Suppressor macrophage treated with lipopolysaccharide for 4 hours (primary cell): ENCODE measurements at regions not wholly inside any gene's neighbourhood (a gene's known extent, or its start where the extent isn't known, plus 50 kb on each side); places are given as distances from the start of the nearest gene placed in this dataset.
"Not testable (repeated sequence)": the region's sequence is repeated elsewhere in the genome, so short reads cannot be mapped to it uniquely, and the experiment has no call there.

Experiments used
- DNase-seq: peaks from one replicate; pipeline ENCODE4 v3.0.0-alpha.2; 2020

DNA sequence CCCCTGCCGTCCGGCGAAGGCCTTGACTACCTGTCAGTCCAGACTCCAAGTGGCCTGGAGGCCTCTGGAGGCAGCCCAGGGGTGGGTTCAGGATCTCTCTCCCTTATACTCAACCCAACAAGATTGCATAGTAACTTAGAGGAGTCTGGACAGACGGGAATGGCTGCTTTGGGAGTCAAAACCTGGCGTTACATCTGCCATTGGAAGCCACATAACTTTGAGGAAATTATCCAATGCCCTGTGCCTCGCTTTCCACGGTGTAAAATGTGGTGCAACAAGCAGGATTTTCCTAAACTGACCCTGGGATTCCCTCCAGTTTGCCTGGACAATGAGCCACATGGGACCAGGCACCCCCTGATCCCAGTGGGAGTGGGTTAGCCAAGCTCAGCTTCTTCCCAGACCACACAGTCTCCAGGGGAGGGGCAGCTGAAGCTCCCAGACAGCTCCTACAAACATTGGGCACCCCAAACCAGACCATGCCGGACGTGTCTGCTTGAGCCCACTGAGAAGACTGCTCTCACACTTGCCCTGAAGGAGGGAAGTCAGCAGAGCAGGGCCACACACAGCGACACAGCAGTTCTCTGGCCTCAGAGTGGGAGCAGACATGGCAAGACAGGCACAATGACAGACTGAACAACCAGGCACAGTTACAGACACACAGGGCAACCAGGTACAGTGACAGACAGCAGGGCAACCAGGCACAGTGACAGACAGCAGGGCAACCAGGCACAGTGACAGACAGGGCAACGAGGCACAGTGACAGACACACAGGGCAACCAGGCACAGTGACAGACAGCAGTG lies 65.6 kb upstream of the RAB6C start:
- DNase-seq, result no peak

- no peak for DNase-seq
These were observed 64.7 kb upstream of the RAB6C start for GRCh38 chr2:129914538-129915302.

- DNase-seq, result no peak
These were observed 64.1 kb upstream of the RAB6C start for GRCh38 chr2:129915303-129915840.

GRCh38 chr2:129918604-129919003 lies 60.9 kb upstream of the RAB6C start:
- no peak for DNase-seq

GRCh38 chr2:129922571-129923264 lies 56.7 kb upstream of the RAB6C start:
- DNase-seq, result no peak

DNA sequence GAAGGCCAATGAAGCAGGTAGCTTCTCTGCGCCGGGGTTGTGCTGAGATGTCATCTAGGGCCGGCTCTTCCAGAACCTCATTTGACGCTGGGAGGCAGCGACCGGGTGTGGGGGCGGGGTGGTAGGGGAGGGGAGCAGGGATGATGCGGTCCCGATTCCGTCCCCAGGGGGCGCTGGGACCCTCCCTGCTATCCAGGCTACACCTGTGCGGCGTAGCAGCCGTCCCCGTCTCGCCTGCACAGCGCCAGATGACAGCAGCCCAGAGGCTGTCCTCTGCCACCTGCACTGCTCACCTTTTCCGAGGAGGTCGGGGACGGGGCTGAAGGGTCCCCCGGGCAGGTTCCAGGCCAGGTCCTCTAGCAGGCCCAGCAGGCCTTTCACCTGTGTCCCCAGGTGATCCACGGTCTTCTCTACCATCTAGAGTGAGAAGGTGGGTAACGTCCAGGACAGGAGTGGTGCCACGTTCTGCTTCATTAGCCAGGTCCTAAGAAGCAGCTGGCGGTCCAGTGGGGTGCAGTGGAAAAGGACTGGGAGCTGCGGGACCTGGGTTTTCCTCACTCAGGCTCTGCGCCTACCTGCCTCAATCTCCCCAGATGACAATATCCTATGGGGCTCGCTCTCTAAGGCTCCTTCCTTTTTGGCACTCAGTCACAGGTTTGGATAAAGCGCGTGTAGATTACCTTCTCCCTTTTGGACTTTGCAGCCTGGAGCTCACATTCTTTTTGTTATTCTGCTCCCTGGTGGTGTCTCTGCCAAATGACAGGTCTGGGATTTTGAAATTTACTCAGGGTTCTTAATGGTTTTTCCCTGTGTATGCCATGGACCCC lies 56.0 kb upstream of the RAB6C start:
- peak; percentile 35 for DNase-seq

GRCh38 chr2:129924115-129924514 lies 55.4 kb upstream of the RAB6C start:
- DNase-seq, result not testable (repeated sequence)

DNA sequence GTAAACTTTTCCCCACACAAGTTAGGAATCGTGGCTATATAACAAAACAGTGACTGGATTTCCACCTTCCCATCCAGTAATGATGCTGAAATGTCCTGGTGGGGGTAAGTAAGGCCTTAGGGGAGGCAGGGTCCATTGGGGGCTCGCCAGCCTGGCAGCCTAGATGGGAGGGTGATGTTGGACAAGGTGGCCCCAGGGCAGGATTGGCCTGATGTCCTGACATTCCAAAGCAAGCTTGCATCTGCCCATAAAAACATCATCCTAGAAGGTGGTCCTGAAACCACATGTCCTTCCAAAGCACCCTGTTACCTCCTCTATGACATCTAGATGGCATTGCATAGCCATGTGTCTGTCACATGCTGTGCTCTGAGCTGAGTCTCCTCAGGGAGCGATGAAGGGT lies 54.1 kb upstream of the RAB6C start:
- no peak for DNase-seq

DNA sequence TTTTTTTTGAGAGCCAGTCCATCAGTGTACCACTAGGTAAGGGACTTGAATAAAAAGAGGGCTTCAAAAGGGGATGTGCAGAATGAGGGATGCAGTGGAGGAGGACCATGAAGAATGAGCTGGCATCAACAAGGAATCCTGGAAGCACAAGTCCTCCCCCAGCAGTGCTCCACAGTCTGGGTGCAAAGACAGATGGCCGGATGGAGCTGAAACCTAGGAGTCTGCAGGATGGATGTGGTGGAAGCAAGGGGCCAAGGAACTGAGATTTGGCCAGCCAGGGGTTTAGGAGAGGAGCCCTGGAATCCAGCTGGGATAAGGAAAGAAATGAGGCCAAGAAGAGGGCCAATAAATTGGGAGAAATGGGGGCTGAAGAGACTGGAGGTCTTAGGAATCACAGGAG lies 51.8 kb upstream of the RAB6C start:
- DNase-seq, result no peak

DNA sequence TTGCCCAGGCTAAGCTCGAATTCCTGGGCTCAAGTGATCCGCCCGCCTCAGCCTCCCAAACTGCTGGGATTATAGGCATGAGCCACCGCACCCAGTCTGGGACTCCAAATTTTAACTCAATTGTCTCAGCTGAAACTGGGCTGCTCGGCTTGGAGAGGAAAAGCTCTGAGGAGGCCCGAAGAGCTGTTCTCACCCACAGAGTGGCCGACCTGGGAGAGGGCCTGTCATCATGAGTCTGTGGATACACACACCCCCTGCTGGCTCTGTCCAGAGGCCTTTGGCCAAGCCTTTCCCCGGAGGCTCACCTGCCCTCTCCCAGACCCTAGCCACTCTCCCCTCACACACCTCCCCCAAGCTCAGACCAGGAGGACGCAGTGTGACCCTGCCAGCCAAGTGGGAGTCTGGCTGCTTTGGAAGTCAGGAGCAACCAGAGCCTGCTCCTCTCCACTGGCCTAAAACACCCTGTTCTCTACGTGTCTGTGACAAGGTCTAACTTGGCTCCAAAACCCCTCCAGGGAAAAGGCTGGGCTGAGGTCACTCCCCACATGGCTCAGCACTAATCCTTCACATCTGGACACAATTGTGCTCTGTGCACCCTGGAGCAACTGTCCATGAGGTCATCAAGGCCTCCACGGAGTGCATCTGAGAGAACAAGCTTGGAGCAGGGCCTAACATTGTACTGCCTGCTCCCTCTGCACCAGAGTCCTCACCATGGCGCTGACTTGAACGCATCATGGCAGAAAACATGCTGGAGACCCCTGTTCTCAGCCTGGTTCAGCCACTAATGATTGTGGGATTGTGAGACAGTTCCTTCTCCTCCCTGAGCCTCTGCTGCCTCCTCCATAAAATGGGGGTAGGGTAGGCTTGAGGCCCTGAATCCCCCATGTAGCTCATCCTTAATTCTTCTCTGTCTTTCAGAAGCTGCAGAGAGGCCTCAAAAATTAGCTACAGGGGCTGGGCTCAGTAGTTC lies 49.9 kb upstream of the RAB6C start:
- no peak for DNase-seq
